Stimulated activated CD8-positive, alpha-beta memory T cell treated with anti-CD3 and anti-CD28 coated beads, Interleukin-7, amount 100 ng/mL, for 48 hours (primary cell): ENCODE measurements at regions not wholly inside any gene's neighbourhood (a gene's known extent, or its start where the extent isn't known, plus 50 kb on each side); places are given as distances from the start of the nearest gene placed in this dataset.
A peak's percentile ranks its signal among the peaks of the same experiment; 100 is the strongest.
"Not testable (repeated sequence)": the region's sequence is repeated elsewhere in the genome, so short reads cannot be mapped to it uniquely, and the experiment has no call there.

Experiments used
- DNase-seq, 2 donors: peaks; one replicate each; pipeline ENCODE4 v3.0.0-alpha.2; 2020; ENCODE audit warnings: low read depth in 1 of 2; ENCODE audit errors: extremely low read depth in 1 of 2

- peak; percentile 66 to 72 for DNase-seq
Measured at GRCh38 chr7:66413379-66414114, 208.4 kb downstream of the TPST1 start.

- no peak for DNase-seq
Measured at GRCh38 chr7:66415659-66416265, 210.6 kb downstream of the TPST1 start.

- DNase-seq = no peak
Measured at GRCh38 chr7:66418537-66418936, 210.1 kb upstream of the KCTD7 start.

- no peak for DNase-seq
Measured at GRCh38 chr7:66419210-66419609, 209.5 kb upstream of the KCTD7 start.

DNA sequence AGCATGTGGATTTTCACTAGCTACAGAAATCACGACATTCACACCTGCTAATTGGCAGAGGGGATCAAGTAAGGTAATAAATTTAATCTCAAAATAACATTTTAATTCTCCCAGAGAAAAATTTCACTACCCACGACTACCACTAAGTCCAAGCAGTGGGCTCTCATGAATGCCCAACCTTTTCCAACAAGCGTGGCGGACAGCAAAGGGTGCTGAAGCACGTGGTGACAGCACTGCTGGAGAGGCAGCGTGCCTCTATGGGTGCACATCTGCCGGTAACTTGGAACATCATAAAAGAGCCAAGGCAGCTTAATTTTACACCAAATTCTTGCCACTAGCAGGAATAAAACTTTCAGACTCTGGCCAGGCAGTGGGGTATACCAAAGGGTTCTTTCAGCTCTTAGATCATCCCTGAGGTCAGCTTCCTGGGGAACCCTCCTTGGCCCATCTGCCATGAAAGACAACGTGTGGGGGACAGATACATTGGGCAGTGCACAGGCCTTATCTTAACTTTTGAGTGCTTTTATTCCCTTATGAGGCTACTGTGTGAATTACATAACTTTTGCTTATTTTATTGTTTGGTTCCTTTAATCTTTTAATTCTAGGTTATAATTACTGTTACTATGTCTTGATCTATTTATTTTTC lies 206.7 kb upstream of the KCTD7 start:
- no peak for DNase-seq

- DNase-seq = no peak
Measured at GRCh38 chr7:66423729-66424128, 205.0 kb upstream of the KCTD7 start.

DNA sequence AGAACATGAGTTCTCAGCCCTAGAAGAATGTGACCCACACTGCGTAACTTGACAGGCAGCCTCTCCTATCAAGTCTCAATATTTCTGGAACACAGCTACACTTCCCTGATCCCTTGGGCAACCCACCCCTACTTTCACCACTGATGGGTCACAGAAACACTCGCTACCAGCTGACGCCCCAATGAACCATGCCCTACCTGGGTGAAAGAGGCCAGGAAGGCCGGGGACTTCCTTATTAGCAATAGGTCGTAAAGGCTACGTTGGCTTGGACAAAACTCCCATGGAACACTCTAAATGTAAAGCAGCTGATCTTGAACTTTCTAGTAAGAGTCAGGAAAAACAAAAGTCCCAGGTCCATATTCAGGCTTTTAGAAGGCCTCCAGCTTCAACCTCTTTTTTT lies 202.3 kb upstream of the KCTD7 start:
- no peak for DNase-seq

DNA sequence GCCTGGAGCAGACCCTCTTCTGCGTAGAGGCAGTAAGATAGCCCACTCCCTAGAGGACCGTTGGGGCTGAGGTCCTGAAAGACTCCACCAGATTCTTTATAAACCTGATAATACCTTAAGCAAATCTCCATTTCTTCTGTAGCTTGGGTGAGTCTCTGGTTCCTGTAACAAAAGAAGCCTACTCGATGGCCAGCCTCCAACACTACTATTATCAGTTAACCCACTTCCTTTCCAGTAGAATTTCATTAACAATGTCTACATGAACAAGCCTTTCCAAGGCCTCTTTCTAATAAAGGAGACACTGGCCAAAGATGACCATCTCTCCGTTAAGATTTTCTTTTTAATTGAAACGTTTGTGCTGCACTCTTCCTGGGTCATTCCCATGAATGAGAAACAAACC lies 201.7 kb upstream of the KCTD7 start:
- DNase-seq = no peak

GRCh38 chr7:66427956-66428355 lies 200.7 kb upstream of the KCTD7 start:
- no peak for DNase-seq

DNA sequence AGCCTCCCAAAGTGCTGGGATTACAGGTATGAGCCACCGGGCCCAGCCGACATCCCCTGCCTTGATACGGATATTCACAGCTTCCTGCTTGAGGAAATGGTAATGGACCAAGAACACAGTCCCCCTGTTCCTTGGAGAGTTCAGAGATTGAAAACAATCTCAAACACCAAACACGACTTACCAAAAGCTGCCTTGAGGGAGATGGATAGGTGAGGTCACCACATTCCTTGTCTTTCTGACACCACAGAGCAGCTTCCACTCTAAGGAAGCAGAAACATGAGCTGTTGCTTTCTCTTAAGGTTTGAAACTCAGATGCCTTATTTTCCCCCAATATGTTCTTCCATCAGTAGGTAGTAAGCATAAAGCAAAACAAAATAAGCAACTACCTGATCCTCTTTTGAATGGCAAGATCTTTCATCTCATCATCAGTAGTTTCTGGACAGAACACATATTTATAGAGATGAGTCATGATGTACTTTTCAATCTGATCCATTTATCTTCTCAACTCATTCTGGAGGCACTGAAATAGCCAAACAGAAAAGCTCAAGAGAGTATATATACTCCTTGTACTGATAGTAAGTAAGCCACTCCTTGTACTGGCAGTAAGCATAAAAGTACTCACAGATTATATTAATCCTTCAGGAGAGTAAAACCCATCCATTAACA lies 199.1 kb upstream of the KCTD7 start:
- DNase-seq = no peak

GRCh38 chr7:66430164-66430545 lies 198.5 kb upstream of the KCTD7 start:
- DNase-seq = no peak

GRCh38 chr7:66438703-66439405 lies 189.8 kb upstream of the KCTD7 start:
- DNase-seq = not testable (repeated sequence)

- no peak for DNase-seq
Measured at GRCh38 chr7:66442385-66442784, 186.3 kb upstream of the KCTD7 start.

- DNase-seq = no peak
Measured at GRCh38 chr7:66443946-66444345, 184.7 kb upstream of the KCTD7 start.

- DNase-seq = not testable (repeated sequence)
Measured at GRCh38 chr7:66447007-66447406, 181.7 kb upstream of the KCTD7 start.

DNA sequence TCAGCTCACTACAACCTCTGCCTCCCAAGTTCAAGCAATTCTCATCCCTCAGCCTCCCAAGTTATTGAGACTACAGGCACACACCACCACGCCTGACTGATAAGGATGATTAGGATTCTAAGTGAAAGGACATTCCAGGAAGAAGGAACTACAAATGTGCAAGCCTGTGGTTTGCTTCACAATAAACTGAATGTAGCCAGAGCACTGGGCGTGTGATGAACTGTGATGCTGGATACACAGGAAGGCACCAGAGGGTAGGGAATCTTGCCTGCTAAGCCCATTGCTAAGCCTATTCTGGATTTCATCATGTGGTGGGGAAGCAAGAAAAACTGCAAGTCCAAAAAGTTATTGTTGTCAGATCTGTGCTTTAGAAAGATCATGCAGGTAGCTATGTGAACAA lies 177.9 kb upstream of the KCTD7 start:
- DNase-seq = not testable (repeated sequence)

DNA sequence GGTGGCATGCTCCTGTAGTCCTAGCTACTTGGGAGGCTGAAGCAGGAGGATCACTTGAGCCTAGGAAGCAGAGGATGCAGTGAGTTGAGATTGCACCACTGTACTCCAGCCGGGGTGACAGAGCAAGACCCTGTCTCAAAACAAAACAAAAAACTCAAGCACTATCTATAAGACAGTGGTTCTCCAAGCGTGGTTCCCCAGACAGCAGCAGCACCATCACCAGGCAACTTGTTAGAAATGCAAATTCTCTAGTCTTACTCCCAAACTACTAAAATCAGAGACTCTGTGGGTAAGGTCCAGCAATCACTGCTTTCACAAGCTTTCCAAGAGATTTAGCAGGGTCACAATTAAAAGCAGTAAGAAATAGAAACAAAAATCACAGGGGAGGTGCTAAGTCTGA lies 177.0 kb upstream of the KCTD7 start:
- not testable (repeated sequence) for DNase-seq

GRCh38 chr7:66452165-66452564 lies 176.5 kb upstream of the KCTD7 start:
- no peak for DNase-seq

- no peak for DNase-seq
Measured at GRCh38 chr7:66453340-66453739, 175.3 kb upstream of the KCTD7 start.

- no peak for DNase-seq
Measured at GRCh38 chr7:66454600-66455225, 174.0 kb upstream of the KCTD7 start.

GRCh38 chr7:66455432-66455831 lies 173.2 kb upstream of the KCTD7 start:
- DNase-seq = not testable (repeated sequence)
